ENCODE measurements at regions not wholly inside any gene's neighbourhood (a gene's known extent, or its start where the extent isn't known, plus 50 kb on each side); places are given as distances from the start of the nearest gene placed in this dataset.

DNA sequence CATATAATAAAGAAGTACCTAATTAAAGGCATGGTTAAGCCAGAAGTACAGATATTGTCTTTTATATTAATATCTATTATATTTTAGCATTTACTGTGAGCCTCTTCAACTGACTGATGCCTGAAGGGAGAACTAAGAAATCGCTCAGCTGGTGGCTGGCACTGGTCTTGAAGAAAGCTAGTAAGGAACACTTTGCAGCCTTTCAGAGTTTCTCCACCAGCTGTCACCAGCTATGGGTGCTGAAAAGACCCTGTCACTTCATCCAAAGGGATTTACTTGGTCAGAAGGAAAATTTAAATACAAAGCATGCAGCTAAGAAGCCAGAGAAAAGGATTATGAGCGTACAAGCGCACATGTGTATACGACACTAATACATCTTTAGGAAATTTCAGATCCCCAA, 525.9 kb downstream of the TMEM182 start:
- no peaks in the 10 kb centered on the region for H3K9me3 ChIP-seq (ENCODE audit: insufficient read depth, low read depth, low read length)
- no peak overlapping the region for H3K27ac ChIP-seq (ENCODE audit: low read length)

DNA sequence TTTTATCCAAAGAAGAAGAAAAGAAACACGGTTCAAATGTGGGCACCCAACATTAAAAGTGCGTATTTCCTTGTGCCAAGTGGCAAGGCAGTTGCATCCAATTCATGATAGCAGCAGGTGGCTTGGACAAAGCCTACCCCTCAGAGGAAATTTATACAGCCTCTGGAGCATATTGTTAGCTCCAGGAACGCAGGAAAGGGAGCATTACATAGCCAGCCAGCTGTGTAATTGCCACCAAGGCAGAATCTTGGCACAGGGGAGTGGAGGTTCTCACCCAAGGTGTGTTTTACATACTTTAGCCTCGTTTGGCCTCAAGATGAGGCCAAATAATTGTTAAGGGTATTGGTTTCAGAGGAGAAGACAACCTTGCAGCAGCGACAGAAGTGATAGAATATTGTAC, 526.9 kb downstream of the TMEM182 start:
- Histone ChIP-seq H3K4me3 (ENCODE audit: low read length) (no peak overlapping the region), H3K9me3 (ENCODE audit: insufficient read depth, low read depth, low read length) (no peaks in the 10 kb centered on the region)

More for the DNA sequence above, 525.9 kb downstream of the TMEM182 start:
- Histone ChIP-seq H3K36me3 (ENCODE audit: insufficient read depth, low read depth, low read length) (no peaks in the 10 kb centered on the region), H3K9ac (ENCODE audit: low read depth, low read length) (no peak overlapping the region), H3K4me1 (ENCODE audit: insufficient read depth, low read length) (peaks cover 12% of the 10 kb centered on the region), H3K27me3 (ENCODE audit: insufficient read depth, low read length) (no peaks in the 10 kb centered on the region), H3K4me3 (ENCODE audit: low read length) (no peak overlapping the region)

DNA sequence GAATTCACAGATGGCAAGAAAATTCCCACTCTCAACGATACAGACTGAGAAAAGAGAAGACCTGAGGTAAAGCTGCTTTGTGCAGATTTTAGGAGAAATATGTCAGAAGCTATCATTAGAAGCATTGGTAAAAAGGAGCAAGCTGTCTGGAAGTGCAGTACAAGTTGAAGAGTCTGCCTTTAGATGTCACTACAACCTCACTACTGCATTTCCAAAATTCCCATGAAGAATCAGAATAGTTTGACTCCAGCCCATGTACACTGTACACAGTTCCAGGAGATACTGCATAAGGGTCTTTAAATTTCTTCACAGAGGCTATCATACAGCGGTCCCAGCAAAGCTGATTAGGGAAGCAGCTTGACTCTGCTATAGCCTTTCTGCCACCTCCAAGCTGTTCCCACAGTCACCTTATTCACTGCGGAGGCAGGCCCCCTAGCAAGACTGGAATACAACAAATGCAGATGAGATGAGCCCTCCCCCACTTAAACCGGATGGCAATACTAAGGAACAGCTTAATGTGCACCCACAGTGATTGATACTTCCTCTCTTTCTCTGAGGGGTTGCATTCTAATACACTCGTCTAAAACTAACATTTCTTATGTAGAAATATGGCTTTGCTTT, 527.4 kb downstream of the TMEM182 start:
- Histone ChIP-seq H3K27me3 (ENCODE audit: insufficient read depth, low read length) (no peaks in the 10 kb centered on the region), H3K9me3 (ENCODE audit: insufficient read depth, low read depth, low read length) (no peaks in the 10 kb centered on the region), H3K4me1 (ENCODE audit: insufficient read depth, low read length) (peaks cover 21% of the 10 kb centered on the region)

More for the DNA sequence above, 526.9 kb downstream of the TMEM182 start:
- no peaks in the 10 kb centered on the region for H3K27me3 ChIP-seq (ENCODE audit: insufficient read depth, low read length)
- H3K9ac ChIP-seq (ENCODE audit: low read depth, low read length) = no peak overlapping the region
- H3K4me1 ChIP-seq (ENCODE audit: insufficient read depth, low read length) = peaks cover 16% of the 10 kb centered on the region
- H3K27ac ChIP-seq (ENCODE audit: low read length) = no peak overlapping the region
- no peaks in the 10 kb centered on the region for H3K36me3 ChIP-seq (ENCODE audit: insufficient read depth, low read depth, low read length)

DNA sequence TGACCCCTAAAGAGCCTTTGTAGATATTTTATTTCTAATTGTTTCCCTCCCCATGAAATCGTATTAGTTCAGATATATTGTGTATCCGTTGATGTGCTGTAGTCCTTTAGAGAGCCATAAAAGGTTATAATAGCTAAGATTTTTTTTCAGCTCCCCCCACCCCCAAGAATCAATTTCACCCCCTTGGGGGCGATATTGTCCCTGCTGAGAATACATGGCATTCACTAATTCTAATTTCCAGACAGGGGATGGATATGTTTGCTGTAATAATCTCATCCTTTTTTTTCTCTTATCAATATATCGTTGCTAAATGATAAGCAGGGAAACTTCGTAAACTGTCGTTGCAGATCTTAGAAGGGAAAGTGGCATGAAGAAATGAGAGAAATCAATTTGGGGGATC, 530.7 kb downstream of the TMEM182 start:
- Histone ChIP-seq H3K36me3 (ENCODE audit: insufficient read depth, low read depth, low read length) (no peaks in the 10 kb centered on the region), H3K4me1 (ENCODE audit: insufficient read depth, low read length) (peaks cover 25% of the 10 kb centered on the region), H3K4me3 (ENCODE audit: low read length) (peak overlapping the region; percentile 36; the same call in 1 of the 2 replicates), H3K9ac (ENCODE audit: low read depth, low read length) (no peak overlapping the region), H3K9me3 (ENCODE audit: insufficient read depth, low read depth, low read length) (no peaks in the 10 kb centered on the region), H3K27me3 (ENCODE audit: insufficient read depth, low read length) (no peaks in the 10 kb centered on the region), H3K27ac (ENCODE audit: low read length) (no peak overlapping the region)

More for the DNA sequence above, 527.4 kb downstream of the TMEM182 start:
- Histone ChIP-seq H3K36me3 (ENCODE audit: insufficient read depth, low read depth, low read length) (no peaks in the 10 kb centered on the region), H3K27ac (ENCODE audit: low read length) (no peak overlapping the region), H3K4me3 (ENCODE audit: low read length) (no peak overlapping the region), H3K9ac (ENCODE audit: low read depth, low read length) (no peak overlapping the region)

DNA sequence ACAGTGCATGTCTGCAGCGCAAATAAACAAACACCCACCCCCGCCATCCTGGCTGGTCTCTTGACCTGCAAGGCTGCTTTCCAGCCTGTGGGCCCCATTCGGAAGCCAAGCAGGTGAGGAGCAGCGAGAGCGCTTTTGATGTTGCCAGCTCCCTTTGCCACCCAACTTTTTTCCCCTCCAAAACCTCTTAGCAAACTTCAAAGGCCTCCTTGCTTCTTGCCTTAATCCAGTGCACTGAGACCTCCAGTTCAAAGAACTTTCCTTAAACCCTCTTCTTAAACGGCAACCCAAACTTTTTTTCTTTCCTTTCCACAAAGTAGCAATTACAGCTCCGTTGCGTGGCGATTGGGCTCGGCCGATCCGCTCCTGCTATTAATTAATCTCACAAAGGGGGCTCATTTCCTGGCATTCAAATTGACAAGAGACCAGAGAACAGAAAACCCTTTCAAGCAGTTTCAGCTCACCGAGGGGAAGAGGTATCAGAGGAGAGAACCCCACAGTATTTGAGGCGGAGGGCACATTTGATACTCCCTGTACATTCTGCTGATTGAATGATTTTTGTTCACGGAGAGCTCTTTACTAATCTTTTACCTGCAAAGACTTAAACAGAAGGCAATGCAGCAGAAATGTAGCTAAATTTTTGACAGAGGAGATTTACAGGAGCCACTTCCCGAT, 531.4 kb downstream of the TMEM182 start:
- Histone ChIP-seq H3K27me3 (ENCODE audit: insufficient read depth, low read length) (no peaks in the 10 kb centered on the region), H3K36me3 (ENCODE audit: insufficient read depth, low read depth, low read length) (no peaks in the 10 kb centered on the region), H3K4me1 (ENCODE audit: insufficient read depth, low read length) (peaks cover 25% of the 10 kb centered on the region), H3K9ac (ENCODE audit: low read depth, low read length) (peak overlapping the region; percentile 29; the same call in 1 of the 2 replicates), H3K4me3 (ENCODE audit: low read length) (peak overlapping the region; percentile 36; the same call in 1 of the 2 replicates), H3K27ac (ENCODE audit: low read length) (no peak overlapping the region), H3K9me3 (ENCODE audit: insufficient read depth, low read depth, low read length) (no peaks in the 10 kb centered on the region)

DNA sequence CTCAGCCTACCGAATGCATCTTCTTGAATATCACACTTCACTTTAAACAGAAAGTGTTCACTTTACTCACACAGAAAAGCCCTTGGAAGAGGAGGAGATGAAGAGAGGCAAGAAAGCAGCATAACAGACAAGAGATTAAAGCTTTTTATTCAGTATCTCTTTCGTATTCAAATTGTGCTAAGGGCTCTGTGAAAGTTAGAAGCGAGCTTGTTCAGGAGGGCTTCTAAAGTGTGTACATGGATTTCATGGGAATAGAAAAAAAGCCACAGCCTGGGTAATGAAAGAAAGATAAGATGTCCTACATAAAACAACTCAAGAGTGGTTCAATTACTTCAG, 531.9 kb downstream of the TMEM182 start:
- Histone ChIP-seq H3K36me3 (ENCODE audit: insufficient read depth, low read depth, low read length) (no peaks in the 10 kb centered on the region), H3K9ac (ENCODE audit: low read depth, low read length) (peak overlapping the region; percentile 29; the same call in 1 of the 2 replicates), H3K4me3 (ENCODE audit: low read length) (peak overlapping the region; percentile 36; the same call in 1 of the 2 replicates), H3K27ac (ENCODE audit: low read length) (no peak overlapping the region), H3K27me3 (ENCODE audit: insufficient read depth, low read length) (no peaks in the 10 kb centered on the region), H3K9me3 (ENCODE audit: insufficient read depth, low read depth, low read length) (no peaks in the 10 kb centered on the region), H3K4me1 (ENCODE audit: insufficient read depth, low read length) (peaks cover 23% of the 10 kb centered on the region)

DNA sequence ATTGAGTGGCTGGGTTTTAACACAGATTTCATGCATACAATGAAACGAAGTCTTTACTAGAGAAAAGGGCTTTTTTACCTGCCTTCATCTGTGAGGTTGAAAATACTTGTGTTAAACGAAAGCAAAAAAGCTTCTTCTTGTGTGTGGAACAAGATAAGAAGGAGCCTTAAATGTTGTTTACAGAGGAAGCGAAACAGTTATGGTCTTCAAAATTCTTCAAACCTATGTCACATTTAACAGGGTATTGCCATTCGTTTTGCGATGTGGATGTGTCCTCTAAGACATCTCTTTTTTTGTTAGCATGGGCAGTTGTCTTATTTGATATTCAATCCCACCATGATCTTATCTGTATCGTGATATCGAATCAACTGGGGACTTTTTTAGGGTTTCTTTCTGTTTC, 532.6 kb downstream of the TMEM182 start:
- Histone ChIP-seq H3K27me3 (ENCODE audit: insufficient read depth, low read length) (no peaks in the 10 kb centered on the region), H3K4me3 (ENCODE audit: low read length) (no peak overlapping the region), H3K9ac (ENCODE audit: low read depth, low read length) (no peak overlapping the region), H3K9me3 (ENCODE audit: insufficient read depth, low read depth, low read length) (no peaks in the 10 kb centered on the region), H3K36me3 (ENCODE audit: insufficient read depth, low read depth, low read length) (no peaks in the 10 kb centered on the region), H3K4me1 (ENCODE audit: insufficient read depth, low read length) (peaks cover 16% of the 10 kb centered on the region; the same call in 1 of the 2 replicates), H3K27ac (ENCODE audit: low read length) (no peak overlapping the region)

DNA sequence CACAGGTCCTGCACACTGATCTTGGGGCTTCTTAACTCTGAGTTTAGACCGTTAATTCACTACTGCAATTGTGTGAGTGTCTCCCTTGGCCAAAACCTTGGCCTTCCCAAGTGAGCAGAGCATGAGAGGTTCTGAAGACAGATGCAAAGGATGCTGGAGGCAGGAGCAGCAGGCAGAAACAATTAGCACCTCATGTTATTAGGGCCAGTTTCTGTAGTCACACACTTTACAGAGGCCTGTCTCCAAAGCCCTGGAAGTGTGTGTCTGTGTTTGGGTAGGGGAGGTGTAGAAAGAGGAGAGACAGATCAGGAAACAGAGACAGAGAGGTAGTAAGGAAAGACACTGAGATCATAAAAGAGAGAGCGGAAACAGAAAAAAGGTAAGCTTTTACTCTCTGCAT, 533.8 kb downstream of the TMEM182 start:
- Histone ChIP-seq H3K36me3 (ENCODE audit: insufficient read depth, low read depth, low read length) (no peaks in the 10 kb centered on the region), H3K27me3 (ENCODE audit: insufficient read depth, low read length) (no peaks in the 10 kb centered on the region), H3K4me3 (ENCODE audit: low read length) (no peak overlapping the region), H3K9me3 (ENCODE audit: insufficient read depth, low read depth, low read length) (no peaks in the 10 kb centered on the region), H3K27ac (ENCODE audit: low read length) (no peak overlapping the region), H3K4me1 (ENCODE audit: insufficient read depth, low read length) (peaks cover 13% of the 10 kb centered on the region; the same call in 1 of the 2 replicates), H3K9ac (ENCODE audit: low read depth, low read length) (no peak overlapping the region)

DNA sequence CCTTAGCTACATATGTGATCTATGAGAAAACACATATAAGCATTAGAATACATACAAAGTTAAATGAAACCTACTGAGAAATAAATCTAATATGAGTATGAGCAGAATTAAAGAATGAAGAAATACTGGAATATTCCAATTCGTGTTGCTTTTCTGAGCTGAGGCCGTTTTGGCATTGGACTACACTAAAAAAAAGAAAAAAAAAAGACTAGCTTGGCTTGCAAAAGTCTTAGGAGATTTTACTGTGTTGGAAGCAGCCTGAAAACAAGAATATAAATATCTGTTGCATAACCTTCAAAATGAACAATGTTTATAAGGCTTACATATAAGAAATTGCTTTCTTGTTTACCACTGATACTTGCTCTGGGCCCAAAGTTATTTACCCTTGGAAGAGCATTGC, 562.8 kb downstream of the TMEM182 start:
- H3K9ac ChIP-seq (ENCODE audit: low read depth, low read length) = no peak overlapping the region
- H3K4me1 ChIP-seq (ENCODE audit: insufficient read depth, low read length) = no peaks in the 10 kb centered on the region
- H3K27me3 ChIP-seq (ENCODE audit: insufficient read depth, low read length) = no peaks in the 10 kb centered on the region
- no peak overlapping the region for H3K27ac ChIP-seq (ENCODE audit: low read length)
- H3K9me3 ChIP-seq (ENCODE audit: insufficient read depth, low read depth, low read length) = no peaks in the 10 kb centered on the region
- no peaks in the 10 kb centered on the region for H3K36me3 ChIP-seq (ENCODE audit: insufficient read depth, low read depth, low read length)
- H3K4me3 ChIP-seq (ENCODE audit: low read length) = no peak overlapping the region

DNA sequence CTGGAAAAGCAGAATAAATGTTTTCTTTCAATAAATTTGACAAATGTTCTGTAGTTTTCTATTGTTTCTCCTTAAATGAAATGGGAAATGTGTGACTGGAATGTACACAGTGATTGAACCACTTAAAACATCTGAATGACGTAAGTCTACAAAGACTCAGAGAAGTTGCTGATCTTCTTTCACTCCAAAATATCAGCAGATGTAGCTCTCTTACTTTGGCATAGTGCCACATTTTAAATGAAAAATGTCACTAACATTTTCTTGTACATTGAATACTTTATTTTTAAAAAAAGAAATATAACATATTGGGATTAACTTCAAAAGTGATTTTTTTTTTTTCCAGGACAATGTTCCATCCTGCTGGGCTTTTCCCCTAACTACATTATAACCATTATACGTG, 565.6 kb downstream of the TMEM182 start:
- no peaks in the 10 kb centered on the region for H3K36me3 ChIP-seq (ENCODE audit: insufficient read depth, low read depth, low read length)
- no peak overlapping the region for H3K4me3 ChIP-seq (ENCODE audit: low read length)

DNA sequence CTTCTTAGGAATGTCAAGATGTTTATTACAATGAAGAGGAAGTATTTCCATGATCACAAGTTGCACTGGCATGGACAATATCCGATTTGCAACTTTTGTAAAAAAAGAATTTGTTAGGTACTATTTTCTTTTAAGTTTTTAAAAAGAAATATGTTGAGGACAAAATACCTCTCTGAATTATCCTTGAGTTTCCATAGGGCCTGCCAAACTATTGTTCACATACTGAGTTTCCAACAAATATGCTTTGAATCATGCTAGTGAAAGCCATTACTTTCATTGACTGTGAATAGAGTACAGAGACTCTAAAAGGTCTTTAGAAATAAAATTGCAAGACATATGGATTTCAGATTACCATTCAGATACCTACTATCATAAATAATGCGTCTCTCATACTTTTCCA, 566.1 kb downstream of the TMEM182 start:
- Histone ChIP-seq H3K27ac (ENCODE audit: low read length) (no peak overlapping the region), H3K4me3 (ENCODE audit: low read length) (no peak overlapping the region), H3K4me1 (ENCODE audit: insufficient read depth, low read length) (no peaks in the 10 kb centered on the region), H3K36me3 (ENCODE audit: insufficient read depth, low read depth, low read length) (no peaks in the 10 kb centered on the region), H3K9ac (ENCODE audit: low read depth, low read length) (no peak overlapping the region), H3K9me3 (ENCODE audit: insufficient read depth, low read depth, low read length) (peaks cover 4% of the 10 kb centered on the region; the same call in 1 of the 2 replicates), H3K27me3 (ENCODE audit: insufficient read depth, low read length) (no peaks in the 10 kb centered on the region)

More for the DNA sequence above, 565.6 kb downstream of the TMEM182 start:
- Histone ChIP-seq H3K9ac (ENCODE audit: low read depth, low read length) (no peak overlapping the region), H3K9me3 (ENCODE audit: insufficient read depth, low read depth, low read length) (peaks cover 4% of the 10 kb centered on the region; the same call in 1 of the 2 replicates), H3K4me1 (ENCODE audit: insufficient read depth, low read length) (no peaks in the 10 kb centered on the region), H3K27ac (ENCODE audit: low read length) (no peak overlapping the region), H3K27me3 (ENCODE audit: insufficient read depth, low read length) (no peaks in the 10 kb centered on the region)

DNA sequence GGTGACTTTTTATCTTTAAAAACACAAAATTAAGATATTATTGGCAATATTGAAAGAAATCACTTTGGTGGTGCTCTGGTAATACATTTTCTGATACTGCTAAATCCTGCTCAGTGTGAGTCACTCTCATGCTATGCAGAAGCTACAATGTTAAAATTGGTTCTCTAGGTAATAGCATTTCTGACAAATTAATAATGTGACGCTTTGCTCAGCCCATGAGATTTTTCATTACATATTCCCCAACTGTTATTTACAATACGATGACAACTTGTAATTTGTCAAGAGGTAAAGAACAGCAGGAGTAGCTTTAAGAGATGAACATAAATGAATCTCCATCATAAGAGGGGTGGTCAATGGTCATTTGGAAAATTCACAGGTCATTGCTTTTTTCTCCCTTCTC, 573.6 kb downstream of the TMEM182 start:
- no peak overlapping the region for H3K9ac ChIP-seq (ENCODE audit: low read depth, low read length)
- no peaks in the 10 kb centered on the region for H3K36me3 ChIP-seq (ENCODE audit: insufficient read depth, low read depth, low read length)
- peaks cover 4% of the 10 kb centered on the region; the same call in 1 of the 2 replicates for H3K9me3 ChIP-seq (ENCODE audit: insufficient read depth, low read depth, low read length)
- H3K4me1 ChIP-seq (ENCODE audit: insufficient read depth, low read length) = 0 out of 2 replicates have a peak, but pooled peaks cover 5% of the 10 kb centered on the region
- H3K27me3 ChIP-seq (ENCODE audit: insufficient read depth, low read length) = no peaks in the 10 kb centered on the region
- H3K4me3 ChIP-seq (ENCODE audit: low read length) = no peak overlapping the region
- H3K27ac ChIP-seq (ENCODE audit: low read length) = no peak overlapping the region
